ENCODE measurements at regions not wholly inside any gene's neighbourhood (a gene's known extent, or its start where the extent isn't known, plus 50 kb on each side); places are given as distances from the start of the nearest gene placed in this dataset.

GRCh38 chr1:47661040-47661439 lies 223.2 kb downstream of the FOXD2 start:
- TF ChIP-seq CTCF (IDR thresholded peaks at IDR 0.05) (no peak), EZH2 (IDR thresholded peaks at IDR 0.05; ENCODE audit: borderline replicate concordance, insufficient read depth, low read depth, low read length, poor library complexity, severe bottlenecking) (no peak)

All from B cell (primary cell).